ENCODE measurements at regions not wholly inside any gene's neighbourhood (a gene's known extent, or its start where the extent isn't known, plus 50 kb on each side); places are given as distances from the start of the nearest gene placed in this dataset.

DNA sequence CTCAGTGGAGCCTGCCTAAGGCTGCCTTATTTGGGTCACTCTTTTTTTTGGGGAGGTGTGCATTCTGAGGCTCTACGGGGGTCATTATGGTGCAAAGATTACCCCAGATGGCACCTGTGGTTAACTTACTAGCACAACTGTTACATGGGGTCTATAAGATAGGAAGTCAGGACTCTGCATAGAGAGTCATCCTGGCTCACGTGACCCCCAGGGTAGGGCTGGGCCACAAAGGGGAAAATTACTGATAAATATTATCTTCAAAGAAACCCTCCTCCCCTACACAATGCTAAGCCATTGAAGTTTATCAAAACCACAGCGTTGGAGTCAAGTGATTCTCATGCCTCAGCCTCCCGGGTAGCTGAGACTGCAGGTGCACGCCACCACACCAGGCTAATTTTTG lies 397.1 kb downstream of the MN1 start:
- no peak for DNase-seq

DNA sequence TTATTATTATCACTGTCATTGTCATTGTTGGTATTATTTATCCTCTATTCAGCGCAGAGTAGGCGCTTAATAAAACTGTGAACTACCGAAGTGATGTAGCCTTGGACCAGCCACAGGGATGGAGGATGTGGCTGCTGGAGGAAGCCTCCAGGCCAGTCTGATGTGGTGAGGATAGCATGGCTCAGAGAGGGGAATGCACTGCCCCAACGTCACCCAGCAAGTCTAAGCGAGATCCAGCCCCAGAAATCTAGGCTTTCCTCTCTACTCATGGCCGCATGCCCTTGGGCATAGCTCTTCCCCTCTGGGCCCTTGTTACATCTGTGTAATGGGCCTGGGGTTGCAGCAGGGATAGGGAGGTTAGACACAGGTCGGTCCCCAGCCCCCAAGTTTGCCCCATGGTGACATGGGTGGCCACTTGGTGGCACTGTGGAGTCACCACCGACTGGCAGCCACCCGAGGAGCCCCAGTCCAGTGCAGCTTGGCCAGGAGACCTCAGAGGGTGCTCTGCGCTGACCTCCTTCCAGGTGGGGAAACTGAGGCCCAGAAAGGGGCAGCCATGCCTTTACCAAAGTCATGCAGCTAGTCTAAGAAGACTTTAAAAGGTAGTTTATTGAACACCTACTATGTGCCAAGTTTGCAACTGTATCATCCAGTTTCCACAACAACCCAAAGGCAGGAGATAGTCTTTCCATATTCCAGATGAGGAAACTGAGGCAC lies 395.7 kb downstream of the MN1 start:
- peak; percentile 63 for DNase-seq

DNA sequence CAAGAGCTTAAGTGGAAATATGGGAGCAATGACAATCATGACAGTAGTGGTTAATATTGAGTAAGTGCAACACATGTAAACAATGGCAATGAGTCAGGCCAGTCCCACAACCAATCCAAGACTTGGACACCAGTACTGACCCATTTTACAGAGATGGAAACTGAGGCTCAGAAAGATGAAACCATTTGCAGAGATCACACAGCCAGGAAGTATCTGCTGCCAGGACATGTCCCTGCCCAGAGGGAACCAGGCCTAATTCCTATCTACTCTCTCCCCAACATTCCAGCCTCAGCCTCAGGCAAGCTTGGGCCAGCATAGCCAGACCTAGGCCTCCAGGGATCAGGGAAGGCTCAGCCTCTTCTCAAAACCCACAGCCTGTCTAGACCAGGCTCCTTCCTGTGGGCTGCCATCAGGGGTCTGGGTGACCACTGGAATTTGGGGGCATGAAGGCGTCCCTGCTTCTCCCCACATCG lies 395.1 kb downstream of the MN1 start:
- DNase-seq, result peak; percentile 42

DNA sequence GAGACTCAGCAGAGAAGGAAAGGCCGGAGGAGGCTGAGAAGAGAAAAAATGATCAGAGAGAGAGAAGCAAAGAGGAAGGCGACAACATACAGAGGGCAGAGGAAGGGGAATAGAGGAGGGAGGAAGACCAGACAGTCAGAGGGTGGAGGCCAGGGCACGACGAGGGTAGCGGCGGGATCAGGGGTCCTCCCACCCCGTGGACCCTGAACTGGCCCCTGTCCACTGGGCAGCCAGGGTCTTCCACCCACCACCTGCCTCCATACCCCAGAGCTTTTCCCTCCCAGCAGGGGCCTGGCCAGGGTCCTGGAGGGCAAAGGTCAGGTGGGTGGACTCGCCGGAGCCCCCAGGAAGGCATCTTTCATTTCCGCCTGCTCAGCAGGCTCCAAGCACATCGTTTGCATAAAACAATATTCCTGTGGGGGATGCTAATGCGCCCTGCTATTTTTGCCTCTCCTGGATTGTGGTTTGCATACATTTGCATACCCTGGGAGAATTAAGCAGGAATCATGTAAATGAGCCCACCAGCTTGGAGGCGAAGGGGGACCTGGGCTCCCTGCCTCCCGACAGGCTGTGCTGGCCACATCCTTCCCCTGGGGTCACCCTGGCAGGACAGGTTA lies 394.1 kb downstream of the MN1 start:
- DNase-seq, result peak; percentile 15

DNA sequence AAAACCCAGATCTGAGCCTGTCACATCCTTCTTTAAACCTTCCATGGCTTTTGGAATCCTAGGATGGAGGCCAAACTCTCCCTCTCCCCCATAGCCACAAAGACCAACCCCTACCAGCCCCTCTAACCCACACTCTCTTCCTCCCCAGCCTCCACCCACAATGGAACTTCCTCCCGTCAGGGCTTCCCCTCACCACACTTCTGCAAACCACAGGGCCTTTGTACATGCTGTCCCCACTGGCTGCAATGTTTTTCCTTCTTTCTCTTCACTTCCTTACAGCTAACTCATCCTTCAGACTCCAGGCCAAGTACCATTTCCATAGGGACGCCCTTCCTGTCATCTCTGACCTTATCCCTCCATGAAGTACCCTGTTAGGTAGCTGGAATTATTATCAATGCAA lies 393.5 kb downstream of the MN1 start:
- no peak for DNase-seq

DNA sequence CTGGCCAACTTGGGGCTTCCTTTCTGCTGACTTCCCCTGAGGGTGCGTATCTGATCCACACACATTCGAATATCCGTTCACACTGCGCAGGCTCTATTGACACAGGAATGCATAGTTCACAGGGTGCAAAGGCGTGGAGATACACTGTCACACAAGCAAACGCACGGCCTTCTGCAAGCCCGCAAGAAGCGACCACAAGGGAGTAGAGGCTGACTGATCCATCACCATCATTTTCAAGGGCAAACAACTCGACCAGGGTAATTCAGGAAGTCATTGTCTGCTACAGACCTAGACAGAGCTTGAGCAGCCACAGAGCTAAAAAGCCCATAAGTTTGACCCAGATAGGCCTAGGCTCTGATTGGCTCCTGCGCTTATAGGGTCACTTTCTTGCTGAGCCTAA lies 392.3 kb downstream of the MN1 start:
- peak; percentile 21 for DNase-seq

DNA sequence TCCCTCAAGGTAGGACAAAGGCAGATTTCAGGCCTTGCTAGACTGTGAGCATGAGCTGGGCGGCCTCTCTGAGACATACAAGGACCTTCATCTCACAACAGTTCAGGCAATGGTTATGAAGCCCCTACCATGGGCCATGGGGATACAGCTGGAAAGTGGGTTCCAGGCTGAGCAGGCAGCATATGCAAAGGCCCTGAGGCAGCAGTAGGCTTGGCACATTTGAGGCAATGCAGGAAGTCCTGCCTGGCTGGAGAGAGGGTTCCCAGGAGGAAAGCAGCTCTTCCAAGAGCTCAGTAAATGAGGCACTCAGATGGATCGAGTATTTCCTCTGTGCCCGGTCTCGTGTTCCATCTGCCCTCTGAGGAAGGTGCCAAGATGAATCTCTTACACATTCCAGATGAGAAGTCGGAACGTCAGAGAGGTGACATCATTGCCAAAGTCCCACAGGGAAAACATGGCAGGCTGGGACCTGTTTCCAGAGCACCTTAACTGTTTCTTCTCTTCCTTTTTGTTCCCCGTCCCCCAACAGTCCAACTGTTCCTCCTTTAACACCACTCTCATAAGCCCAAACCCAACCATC lies 388.6 kb downstream of the MN1 start:
- DNase-seq, result no peak

DNA sequence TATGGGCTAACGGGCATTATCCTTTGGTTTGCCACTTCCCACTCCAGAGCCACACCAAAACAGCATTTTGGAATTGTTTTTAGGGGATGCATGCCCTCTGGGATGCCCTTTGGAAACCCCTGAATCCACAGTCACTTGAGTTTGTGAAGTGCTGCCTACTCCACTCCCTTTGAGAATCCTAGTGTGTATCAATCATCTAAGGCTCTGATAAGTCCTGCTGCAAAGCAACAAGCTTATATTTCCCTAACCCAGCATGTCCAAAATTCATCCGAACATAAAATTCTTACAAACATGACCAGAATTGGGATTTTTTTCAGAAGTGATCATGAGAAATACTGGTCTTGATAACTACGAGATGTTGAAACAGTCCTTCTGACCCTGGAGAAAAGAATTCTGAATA lies 387.9 kb downstream of the MN1 start:
- DNase-seq, result no peak

DNA sequence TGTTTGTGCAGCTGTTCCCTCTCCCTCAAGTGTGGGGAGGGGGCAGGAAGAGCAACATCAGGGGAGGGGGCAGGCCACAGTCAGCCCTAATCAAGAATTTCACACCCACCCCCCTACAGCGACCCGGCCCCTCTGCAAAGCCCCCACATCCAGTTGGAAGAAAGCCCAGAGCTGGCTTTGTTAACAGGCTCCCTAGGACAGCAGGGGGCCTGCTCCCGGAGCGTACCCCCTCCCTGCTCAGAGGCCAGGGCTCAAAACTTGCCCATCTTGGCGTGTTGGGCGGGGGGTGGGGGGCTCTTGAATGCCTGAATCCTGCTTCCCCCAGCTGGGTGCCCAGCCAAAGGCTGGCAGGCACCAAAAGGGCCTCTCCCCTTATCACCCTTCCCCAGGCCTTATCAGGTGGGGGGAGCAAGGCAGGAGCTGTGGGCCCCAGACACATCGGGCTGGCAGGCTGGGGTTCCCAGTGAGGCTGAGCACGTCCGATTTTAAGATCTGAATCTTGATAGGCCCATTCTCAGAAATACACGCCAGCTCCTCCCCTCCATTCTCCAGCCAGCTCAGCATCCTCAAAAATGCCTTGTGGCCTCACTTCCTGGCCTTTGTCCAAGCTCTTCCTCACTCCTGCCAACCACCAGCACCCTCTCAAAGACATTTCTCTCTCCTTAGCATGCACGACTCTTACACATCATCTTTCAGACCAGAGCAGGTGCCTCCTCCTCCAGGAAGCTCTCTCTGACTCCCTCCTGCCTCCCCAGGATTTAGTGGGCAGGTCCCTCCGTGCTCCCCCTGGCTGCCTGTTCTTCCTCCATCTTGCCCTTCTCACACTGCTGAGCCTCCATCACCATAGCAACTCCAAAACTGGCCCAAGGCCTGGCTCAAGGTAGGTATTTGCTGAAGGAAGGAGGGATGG lies 384.8 kb downstream of the MN1 start:
- peak; percentile 97 for DNase-seq

DNA sequence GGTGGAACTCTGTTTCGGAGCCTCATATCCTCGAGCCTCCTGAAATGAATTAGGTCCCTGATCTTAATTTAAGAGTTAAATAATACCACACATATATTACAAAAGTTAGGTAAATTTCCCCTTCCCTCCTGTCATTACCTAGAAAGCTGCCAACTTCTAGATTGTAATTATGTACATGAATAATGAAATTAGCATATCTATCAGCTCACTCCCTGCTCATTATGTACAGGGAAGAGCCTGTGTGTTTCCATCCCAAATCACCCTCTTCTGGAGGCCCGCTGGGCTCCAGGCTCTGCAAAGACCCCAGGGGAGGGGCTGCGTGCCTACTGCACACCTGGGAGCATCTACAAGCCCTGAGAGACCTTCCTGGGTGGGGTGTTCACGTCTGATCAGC lies 384.1 kb downstream of the MN1 start:
- DNase-seq, result no peak

DNA sequence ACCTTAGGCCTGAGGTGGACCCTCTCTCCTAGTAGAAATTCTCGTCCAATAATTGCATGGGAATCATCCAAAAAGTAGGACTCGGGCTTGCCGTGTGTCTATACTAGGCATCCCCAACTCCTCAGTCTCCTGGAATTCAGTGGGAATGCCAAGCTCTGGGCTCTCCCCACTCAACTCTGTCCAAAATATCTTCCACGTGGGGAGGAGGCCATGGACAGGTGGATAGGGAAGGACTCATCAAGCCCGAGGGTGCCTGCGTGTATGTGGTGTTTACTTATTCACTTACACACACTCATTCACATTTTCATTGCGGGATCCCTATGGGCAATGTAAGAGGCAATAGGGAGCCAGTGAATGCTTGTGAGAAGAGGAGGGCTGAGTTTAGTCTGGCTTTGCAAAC lies 383.3 kb downstream of the MN1 start:
- no peak for DNase-seq

DNA sequence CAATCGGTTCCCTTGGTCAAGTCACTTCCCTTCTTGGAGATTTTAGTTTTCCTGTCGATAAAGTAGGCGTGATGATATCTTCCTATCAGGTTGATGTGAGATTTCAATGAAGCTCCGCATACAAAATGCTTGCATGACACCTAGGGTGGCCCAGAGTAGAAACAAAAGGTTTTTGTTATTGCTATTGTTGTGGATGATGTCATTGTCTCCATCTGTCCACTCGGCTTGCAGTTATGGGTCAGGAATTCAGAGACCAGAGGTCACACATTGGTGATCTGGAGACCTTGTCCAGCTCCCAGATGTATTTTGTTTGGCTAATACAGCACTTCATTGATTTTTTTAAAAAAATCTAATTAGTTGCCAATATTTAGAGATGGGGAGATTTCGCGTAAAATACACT lies 382.1 kb downstream of the MN1 start:
- DNase-seq, result no peak

DNA sequence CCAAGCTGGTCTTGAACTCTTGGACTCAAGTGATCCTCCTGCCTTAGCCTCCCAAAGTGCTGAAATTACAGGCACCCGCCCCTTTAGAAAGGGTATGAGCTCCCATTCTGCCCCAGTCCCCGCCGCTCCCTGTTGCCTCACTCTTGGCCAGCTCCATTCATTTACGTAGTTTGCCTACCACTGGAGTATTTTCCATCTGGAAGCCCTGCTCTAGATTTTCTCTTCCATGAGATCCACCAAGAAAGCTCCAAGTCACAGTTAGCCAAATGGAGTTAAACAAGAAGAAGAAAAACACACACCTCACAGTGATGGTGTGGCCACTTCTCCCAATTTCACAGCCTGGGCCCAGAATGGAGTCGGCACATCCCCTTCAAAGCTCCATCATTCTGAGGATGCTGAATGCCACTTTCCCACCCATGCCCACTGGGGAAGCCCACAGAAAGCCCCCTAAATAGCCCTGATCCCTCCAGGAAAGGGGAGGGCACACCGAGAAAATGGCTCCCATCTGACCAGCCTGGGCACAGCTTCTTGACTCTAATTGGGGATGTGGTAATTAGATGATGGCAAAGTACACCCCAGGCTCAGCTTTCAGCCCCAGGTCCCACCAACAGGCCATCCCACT lies 381.2 kb downstream of the MN1 start:
- no peak for DNase-seq

DNA sequence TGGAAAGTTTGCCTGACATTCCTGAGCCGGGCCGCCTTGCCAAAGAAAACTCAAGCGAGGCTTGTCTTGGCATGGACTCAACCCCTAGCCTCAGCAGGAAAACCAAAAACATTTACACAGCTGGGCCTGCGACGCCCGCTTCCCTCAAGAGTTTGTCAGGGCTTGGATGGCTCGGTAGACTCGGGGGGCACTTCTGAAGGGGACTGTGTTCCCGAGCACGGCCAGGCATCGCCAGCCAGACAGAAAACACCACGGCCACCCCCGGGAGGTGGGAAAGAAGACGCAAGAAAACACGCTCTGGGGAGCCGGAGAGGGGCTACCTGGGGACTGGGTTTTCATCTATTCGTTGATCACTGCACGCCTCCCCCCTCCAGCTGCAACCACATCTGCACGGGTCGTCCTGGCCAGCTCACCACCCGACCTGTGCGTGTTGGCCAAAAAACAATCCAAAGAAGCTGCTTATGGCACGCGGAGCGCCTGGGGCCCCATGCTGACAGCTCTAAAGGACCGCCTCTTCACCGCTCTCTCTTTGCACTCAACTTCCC lies 380.7 kb downstream of the MN1 start:
- DNase-seq, result peak; percentile 99

DNA sequence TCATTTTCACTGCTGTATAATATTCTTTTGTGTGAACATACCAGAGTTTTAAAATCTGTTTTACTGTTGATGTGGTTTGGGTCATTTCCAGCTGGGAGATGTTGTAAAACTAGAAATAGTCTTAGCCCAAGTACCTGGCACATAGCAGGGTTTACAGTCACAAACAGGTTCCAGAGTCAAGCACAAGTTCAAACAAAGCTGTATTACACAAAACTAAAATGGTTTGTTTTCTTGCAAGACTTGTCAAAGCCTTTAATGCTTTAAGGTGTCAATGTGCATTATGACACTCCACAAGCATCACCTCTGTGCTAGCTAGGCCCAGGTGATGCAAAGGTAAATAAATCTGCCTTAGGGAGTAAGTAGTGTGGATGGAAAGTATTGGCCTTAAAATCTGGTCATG lies 379.1 kb downstream of the MN1 start:
- no peak for DNase-seq

DNA sequence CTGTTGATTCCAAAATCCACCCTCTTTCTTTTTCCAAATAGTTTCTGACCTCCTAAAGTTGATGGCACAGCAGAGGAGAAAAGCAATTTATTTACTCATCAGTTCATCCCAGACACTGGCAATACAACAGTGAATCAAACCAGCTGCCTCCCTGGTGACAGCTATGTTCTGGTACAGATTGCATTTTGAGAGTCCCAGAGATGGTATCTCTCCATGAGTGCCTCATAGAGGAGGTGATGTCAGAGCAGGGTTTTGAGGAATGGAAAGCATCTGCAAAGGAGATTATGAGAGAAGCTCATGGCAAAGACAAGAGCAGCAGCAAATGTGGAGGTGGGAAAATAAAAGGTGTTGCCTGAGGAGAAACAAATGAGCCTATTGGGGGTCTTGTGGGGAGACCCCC lies 377.2 kb downstream of the MN1 start:
- peak; percentile 56 for DNase-seq

DNA sequence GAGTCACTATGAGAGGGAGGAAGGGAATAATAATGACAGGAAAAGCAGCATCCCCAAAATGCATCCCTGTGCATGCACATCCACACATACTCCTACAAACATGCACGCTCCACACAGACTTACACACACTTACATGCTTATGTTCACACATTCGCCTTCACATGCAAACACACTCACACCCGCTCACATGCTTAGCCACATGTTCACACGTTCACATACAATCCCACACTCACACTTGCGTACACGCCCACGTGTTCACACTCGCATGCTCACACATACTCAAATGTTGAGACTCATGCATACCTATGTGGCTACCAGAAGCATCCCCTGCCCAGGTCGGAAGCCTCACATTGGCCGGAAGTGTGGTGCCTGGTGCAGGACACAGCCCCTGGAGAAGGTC lies 372.1 kb downstream of the MN1 start:
- no peak for DNase-seq

DNA sequence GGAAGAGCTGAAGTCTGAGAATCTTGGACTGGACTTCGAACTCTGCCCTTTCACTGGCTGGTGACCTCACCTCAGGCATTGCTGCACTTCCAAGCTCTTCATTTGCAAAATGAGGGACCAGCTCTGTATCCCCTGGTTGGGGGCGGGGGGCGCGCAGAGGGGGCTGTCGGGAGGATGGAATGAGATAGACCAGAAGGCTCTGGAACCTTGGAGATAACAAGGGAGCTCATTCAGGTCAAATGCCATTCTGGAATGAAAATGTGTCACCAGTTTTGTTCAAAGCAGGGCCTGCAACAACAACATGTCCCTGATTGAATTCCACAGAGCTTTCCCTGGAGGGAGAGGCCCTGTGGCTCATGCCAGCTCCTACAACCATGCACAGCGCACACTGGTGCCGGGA lies 370.5 kb downstream of the MN1 start:
- DNase-seq, result no peak

DNA sequence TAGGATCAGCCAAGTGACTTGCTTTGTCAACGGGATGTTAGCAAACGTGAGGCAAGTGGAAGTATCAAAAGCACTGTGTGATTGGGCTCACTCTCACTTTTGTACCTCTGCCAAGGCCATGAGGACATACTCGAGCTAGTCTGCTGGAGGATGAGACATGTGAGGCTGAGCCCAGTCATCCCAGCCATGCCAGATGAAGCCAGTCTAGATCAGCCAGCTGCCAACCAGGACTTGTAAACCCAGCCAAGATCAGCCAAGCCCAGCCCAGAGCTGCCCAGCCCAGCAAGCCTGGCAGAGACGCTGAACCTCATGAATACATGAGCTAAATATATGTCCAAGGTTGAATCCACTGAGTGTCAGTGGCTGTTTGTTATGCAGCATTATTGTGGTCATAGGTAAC lies 369.7 kb downstream of the MN1 start:
- peak; percentile 24 for DNase-seq

DNA sequence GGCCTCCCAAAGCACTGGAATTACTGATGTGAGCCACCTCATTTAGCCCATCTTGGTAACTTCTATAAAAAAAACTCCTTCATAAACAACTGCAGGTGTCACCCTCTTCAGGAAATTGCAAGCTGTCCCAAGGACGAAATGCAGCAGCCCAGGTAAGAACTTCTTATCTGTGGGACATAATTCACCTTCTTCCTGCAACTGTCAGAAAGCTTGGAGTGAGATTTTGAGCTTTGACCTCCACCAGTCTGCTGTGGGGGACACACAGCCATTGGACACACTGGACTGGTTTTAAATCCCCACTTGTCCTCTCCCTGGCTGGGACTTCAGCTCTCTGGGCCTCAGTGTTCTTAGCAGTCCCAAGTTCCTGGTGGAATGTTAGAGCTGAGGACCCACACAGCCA lies 368.5 kb downstream of the MN1 start:
- no peak for DNase-seq

DNA sequence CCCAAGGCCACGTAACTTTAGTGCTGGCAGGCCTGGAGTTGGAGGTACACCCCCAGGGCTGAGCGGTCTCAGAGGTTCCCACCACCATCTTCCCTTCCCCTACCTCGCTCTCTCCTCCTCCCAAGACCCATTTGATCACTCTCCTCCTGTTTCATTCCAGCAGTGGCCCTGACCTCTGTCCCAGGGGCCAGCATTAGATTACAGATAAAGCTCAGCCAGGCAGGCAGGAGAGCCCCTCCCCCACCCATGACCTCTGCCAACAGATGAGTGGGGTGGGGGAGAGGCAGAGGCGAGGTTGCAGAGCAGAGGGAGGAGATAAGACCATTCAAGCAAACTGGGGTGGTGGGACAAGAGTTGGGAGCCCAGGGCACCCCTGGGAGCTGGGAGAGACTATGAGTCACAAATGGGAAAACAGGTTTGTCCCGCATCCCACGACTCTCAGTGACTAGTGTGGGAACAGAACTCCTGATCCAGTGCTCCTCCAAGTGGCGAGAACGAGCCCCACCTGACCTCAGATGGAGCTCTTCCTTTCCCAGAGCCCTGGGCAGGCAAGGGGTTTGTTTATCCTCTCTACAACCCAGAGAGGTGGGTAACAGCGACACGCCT lies 367.9 kb downstream of the MN1 start:
- DNase-seq, result peak; percentile 36

DNA sequence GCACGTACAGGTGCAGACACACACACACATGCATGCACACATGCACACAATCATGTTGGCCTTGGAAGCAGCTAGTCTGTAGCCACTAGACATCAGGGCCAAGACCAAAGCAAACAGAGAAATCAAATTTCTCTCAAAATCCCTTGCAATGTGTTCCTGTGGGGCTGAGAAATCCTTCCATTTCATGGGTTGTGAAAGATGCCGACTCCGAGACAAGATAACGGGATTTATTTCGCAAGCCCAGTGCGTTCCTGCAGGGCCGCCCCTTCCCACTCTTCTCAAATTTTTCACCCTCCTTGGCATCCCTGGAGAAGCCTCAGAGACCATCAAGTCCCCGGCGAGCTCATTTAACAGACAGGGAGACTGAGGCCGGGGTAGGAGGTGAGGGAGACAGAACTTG lies 366.7 kb downstream of the MN1 start:
- DNase-seq, result no peak
